DOHH2 (cell line): ENCODE measurements at regions not wholly inside any gene's neighbourhood (a gene's known extent, or its start where the extent isn't known, plus 50 kb on each side); places are given as distances from the start of the nearest gene placed in this dataset.

ENCODE experiments used
- H3F3A ChIP-seq: fragments of 200-600 bp; sonication (generic), shearing (Covaris generic); 2 replicates; pipeline ENCODE4 v1.6.0; 2016; ENCODE audit warnings: antibody characterized with exemption, mild to moderate bottlenecking; ENCODE audit not compliant: control insufficient read depth, insufficient read depth
- H3K27ac ChIP-seq: fragments of 200-600 bp; sonication (generic); 2 replicates; pipeline ENCODE4 v1.5.1; 2014; ENCODE audit warnings: low read depth, mild to moderate bottlenecking, low read length, moderate library complexity
- H3K27me3 ChIP-seq: fragments of 200-600 bp; sonication (generic); 2 replicates; pipeline ENCODE4 v1.6.1; 2014; ENCODE audit warnings: mild to moderate bottlenecking, low read length, mixed read lengths; ENCODE audit not compliant: control insufficient read depth
- H3K36me3 ChIP-seq: fragments of 200-600 bp; sonication (generic); 2 replicates; pipeline ENCODE4 v1.6.1; 2014; ENCODE audit warnings: mild to moderate bottlenecking, low read length, moderate library complexity, mixed read lengths; ENCODE audit not compliant: control insufficient read depth
- H3K4me1 ChIP-seq: fragments of 200-600 bp; sonication (generic); 2 replicates; pipeline ENCODE4 v1.6.1; 2014; ENCODE audit warnings: mild to moderate bottlenecking, low read length, mixed read lengths; ENCODE audit not compliant: control insufficient read depth
- H3K4me2 ChIP-seq: fragments of 200-600 bp; sonication (generic); 2 replicates; pipeline ENCODE4 v1.6.0; 2014; ENCODE audit warnings: mild to moderate bottlenecking, low read length, moderate library complexity
- H3K4me3 ChIP-seq: fragments of 200-600 bp; sonication (generic); 2 replicates; pipeline ENCODE4 v1.5.1; 2014; ENCODE audit warnings: mild to moderate bottlenecking, low read length, mixed read lengths
- H3K79me2 ChIP-seq: fragments of 200-600 bp; sonication (generic); 2 replicates; pipeline ENCODE4 v1.6.1; 2014; ENCODE audit warnings: mild to moderate bottlenecking, low read length, mixed read lengths; ENCODE audit not compliant: control insufficient read depth
- H3K9me2 ChIP-seq: fragments of 200-600 bp; sonication (generic); replicated peaks from 2 replicates; pipeline ENCODE4 v1.6.1; 2014; ENCODE audit warnings: mild to moderate bottlenecking, low read length, mixed read lengths; ENCODE audit not compliant: control insufficient read depth
- H3K9me3 ChIP-seq: fragments of 200-600 bp; sonication (generic); 2 replicates; pipeline ENCODE4 v1.6.1; 2014; ENCODE audit warnings: antibody characterized with exemption, low read length, mixed read lengths; ENCODE audit not compliant: control insufficient read depth, insufficient read depth
- H4K20me1 ChIP-seq: fragments of 200-600 bp; sonication (generic); 2 replicates; pipeline ENCODE4 v1.6.0; 2014; ENCODE audit warnings: low read depth, mild to moderate bottlenecking, antibody characterized with exemption, low read length, moderate library complexity; ENCODE audit not compliant: control insufficient read depth, insufficient read depth
- CTCF ChIP-seq: fragments of 200-600 bp; sonication (generic); IDR thresholded peaks from one replicate; pipeline ENCODE4 v1.5.1; 2014; ENCODE audit warnings: antibody characterized with exemption, mild to moderate bottlenecking, low read depth, low read length; ENCODE audit not compliant: poor library complexity, severe bottlenecking
- EZH2phosphoT487 ChIP-seq: fragments of 200-600 bp; sonication (generic); IDR thresholded peaks from 2 replicates; pipeline ENCODE4 v1.6.1; 2017; ENCODE audit warnings: borderline replicate concordance, mild to moderate bottlenecking, antibody characterized with exemption, low read length, moderate library complexity, mixed read lengths

DNA sequence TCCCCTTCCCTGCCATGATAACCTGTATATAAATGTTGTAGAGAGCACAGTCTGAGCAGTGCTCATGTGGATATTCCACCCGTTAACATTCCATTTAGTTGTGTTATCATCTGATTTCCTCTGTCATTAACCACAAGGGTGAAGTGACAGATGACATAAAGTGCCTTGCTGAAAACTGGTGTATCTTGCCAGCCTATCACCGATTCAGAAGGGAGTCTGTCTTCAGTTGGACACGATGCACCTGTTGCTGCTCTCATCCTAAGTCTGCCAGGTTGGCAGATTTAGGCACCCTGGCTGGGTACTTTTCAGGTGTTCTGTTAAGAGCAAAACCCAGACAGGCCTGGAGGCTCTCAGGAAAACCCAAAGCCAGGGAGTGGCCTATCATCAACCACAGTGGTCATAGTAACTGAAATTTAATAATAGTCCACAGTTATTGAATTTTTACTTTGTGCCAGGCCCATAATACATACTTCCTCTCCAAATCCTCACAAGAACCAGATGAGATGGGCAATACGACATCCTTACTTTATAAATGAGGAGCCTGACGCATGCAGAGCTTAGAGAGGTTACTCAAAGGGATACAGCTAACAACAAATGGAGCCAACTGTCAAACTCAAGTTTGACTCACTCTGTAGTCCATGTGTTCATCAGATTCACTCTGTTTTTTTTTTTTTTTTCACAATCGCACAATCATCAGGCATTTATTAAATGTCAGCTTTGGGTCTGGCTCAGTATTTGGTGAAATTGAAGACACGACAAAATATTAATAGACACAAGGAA lies 100.7 kb upstream of the SPRY4 start:
- H3K9me3 ChIP-seq = no peaks in the 10 kb centered on the region
- H3F3A ChIP-seq = no peaks in the 10 kb centered on the region
- no peak overlapping the region for H3K4me3 ChIP-seq
- H3K4me2 ChIP-seq = no peak overlapping the region
- TF ChIP-seq EZH2phosphoT487 (no peak), CTCF (no peak)
- H4K20me1 ChIP-seq = no peaks in the 10 kb centered on the region
- peaks cover 4% of the 10 kb centered on the region for H3K4me1 ChIP-seq
- peaks cover 15% of the 10 kb centered on the region; the same call in 1 of the 2 replicates for H3K27me3 ChIP-seq
- H3K36me3 ChIP-seq = no peaks in the 10 kb centered on the region
- H3K27ac ChIP-seq = no peak overlapping the region
- no peaks in the 10 kb centered on the region for H3K79me2 ChIP-seq
- H3K9me2 ChIP-seq = no peaks in the 10 kb centered on the region

DNA sequence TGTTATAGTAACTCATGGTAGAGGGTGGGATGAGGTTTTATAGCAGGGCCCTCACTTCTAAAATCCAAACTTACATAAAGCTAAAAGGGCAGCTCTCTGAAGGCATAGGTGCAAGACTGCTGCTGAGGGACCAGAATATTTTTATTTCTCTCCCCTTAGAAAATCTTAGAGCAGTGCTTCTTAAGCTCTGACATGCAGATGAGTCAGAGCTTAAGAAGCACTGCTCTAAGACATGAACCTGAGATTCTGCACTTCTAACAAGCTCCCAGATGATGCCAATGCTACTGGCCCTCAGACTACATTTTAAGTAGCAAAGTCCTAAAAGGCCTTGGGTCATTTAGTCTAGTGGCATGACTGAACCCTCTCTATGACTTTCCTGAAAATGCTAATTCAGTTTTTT lies 97.6 kb upstream of the SPRY4 start:
- Histone ChIP-seq H3K9me3 (no peaks in the 10 kb centered on the region), H3K9me2 (no peaks in the 10 kb centered on the region), H3K4me2 (no peak overlapping the region), H3K27ac (no peak overlapping the region), H3K36me3 (no peaks in the 10 kb centered on the region), H4K20me1 (no peaks in the 10 kb centered on the region), H3K79me2 (no peaks in the 10 kb centered on the region), H3K4me1 (peaks cover 25% of the 10 kb centered on the region), H3K27me3 (peaks cover 13% of the 10 kb centered on the region), H3F3A (peaks cover 3% of the 10 kb centered on the region; the same call in 1 of the 2 replicates), H3K4me3 (no peak overlapping the region)
- no peak for TF ChIP-seq CTCF
- no peak for TF ChIP-seq EZH2phosphoT487

DNA sequence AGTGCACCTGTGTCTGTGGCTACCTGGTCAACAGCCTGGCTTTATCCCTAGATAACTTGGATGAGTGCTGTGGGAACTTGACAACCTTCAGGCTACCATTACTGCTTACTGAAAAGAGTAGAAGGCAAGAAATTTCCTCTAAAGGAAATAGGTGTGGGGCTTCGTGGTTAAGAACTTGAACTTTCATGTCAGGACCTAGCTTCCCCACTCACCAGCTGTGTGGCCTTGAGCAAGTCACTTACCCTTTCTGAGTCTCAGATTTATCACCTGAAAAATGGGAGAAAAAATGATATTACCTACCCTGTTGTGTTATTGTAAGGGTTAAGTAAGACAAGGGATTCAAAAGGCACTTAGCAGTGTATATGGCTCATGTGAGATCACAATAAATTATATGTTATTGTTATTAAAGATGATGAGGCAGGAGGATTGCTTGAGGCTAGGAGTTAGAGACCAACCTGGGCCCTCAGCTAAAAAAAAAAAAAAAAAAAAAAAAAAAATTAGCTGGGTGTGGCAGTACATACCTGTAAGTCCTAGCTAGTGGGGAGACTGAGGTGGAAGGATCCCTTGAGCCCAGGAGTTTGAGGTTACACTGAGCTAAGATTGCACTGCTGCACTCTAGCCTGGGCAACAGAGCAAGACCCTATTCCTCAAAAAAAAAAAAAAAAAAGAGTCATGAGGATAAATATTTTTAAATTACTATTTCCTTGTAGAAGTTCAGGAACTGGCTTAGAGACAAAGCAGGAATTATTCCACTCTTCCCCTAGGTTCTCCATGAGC lies 97.0 kb upstream of the SPRY4 start:
- Histone ChIP-seq H3K36me3 (no peaks in the 10 kb centered on the region), H3K27ac (no peak overlapping the region), H3K4me3 (no peak overlapping the region), H3K9me3 (no peaks in the 10 kb centered on the region), H3K79me2 (no peaks in the 10 kb centered on the region), H4K20me1 (no peaks in the 10 kb centered on the region), H3K4me2 (no peak overlapping the region), H3K4me1 (peaks cover 25% of the 10 kb centered on the region), H3F3A (peaks cover 3% of the 10 kb centered on the region; the same call in 1 of the 2 replicates), H3K9me2 (no peaks in the 10 kb centered on the region), H3K27me3 (peaks cover 13% of the 10 kb centered on the region)
- TF ChIP-seq CTCF (no peak), EZH2phosphoT487 (no peak)
